NOMO-1 treated with dmso at 0.1 percent for 144 hours (cell line): ENCODE measurements at regions not wholly inside any gene's neighbourhood (a gene's known extent, or its start where the extent isn't known, plus 50 kb on each side); places are given as distances from the start of the nearest gene placed in this dataset.

ENCODE experiments used
- DNase-seq: peaks from one replicate; lab custom pipeline; 2025; ENCODE audit not compliant: unreplicated experiment; lab: John Stamatoyannopoulos, UW

DNA sequence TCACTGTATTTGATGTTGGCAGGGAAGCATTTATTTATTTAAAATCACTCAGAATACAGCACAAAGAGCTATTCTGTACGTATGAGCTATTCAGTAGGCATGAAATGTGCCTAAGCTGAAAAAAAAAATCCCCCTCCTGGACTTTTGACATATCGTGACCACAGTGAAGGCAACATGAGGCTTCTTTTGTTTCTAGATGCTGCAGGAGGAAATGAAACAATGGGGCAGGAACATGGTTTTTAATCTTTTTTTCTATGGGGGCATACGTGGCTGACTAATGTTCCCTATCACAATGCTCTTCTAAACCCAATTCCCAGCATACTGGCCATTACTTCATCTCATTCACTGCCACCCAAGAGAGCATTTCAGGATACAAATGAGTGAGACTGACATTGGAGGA is 191.0 kb upstream of the PMFBP1 start:
- no peak for DNase-seq

DNA sequence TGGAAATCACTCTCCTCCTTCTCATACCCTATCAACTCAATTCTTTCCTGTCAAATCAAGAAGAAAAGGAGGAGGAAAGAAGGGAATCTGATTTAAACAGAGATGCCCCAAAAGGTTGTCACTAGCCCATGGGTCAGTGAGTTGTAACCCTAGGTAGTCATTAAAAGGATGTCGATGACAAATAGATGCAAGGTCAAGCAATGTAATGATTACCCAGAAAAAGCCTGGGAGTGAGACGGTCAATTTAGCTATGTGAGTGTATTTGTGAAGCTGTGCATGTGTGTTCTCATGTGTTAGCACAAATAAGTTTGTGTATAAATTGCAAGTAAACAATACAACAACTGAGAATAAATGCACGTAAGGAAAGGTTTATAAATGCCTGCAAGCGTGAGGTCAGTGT is 190.5 kb upstream of the PMFBP1 start:
- DNase-seq, result no peak

DNA sequence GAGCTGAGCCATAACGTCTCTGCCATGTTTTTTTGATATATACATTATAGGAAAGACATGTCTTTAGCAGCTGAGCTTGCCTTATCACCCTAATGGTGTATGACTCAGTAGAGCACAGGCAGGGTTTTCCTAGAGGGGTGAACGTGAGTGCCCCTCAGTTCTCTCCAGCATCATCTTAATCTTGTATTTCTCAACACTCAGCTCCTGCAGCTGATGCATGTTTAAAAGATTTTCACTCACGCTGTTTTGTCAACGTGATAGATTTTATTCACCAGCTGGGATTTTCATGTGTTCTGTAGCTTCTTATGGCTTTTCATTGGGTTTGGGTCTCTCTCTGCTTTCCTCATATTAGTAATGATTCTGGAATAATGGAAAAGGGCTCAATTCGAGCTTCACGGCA is 186.0 kb upstream of the PMFBP1 start:
- DNase-seq, result no peak

DNA sequence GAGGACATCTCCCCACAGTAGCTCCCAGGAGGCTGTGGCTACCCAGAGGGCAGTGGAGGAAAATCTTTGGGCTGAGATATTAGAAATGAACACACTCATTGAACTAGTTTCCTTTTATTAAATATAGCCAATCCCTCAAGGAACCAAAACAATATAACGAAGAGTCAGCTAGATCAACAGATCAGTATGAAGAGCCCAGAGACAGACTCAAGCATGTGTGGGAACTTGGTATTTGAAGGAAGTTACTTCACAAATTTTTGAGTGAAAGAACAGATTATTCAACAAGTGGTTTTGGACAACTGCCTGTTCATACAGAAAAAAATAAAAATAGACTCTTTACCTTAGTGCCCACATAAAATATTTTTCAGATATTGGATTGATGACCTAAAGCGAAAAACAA is 183.6 kb upstream of the PMFBP1 start:
- DNase-seq, result no peak

DNA sequence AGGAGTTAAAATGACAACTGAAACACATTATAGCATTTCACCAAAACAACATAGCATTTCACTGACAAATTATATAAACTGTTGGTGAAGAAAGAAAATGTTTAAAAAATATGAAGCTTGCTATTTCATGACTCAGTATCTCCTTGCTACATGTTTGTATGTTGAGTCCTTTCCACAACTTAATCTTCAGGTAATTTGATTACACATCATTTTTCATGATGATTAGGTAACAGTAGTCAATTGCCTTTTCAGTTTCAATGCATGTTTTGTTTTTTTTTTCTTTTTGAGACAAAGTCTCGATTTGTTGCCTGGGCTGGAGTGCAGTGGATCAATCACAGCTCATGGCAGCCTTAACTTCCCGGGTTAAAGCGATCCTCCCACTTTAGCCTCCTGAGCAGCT is 177.8 kb upstream of the PMFBP1 start:
- DNase-seq, result no peak

DNA sequence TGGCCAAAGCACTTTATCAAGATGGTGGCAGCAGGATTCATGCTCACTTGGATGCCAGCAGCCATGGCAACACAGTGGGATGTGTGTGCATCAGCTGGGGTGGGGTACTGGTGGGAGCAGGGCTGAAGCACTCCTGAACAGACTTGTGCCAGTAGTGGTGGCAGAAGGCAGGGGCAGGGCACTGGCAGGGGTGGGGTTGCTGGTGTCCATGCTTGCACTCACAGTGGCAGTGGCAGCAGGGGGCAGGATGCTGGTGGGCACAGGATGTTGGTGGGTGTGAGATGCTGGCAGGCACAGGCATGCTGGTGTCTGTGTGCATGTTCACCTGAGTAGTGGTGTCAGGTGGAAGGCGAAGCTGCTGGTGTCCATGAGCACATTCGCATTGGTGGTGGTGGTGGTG is 161.0 kb upstream of the PMFBP1 start:
- no peak for DNase-seq

DNA sequence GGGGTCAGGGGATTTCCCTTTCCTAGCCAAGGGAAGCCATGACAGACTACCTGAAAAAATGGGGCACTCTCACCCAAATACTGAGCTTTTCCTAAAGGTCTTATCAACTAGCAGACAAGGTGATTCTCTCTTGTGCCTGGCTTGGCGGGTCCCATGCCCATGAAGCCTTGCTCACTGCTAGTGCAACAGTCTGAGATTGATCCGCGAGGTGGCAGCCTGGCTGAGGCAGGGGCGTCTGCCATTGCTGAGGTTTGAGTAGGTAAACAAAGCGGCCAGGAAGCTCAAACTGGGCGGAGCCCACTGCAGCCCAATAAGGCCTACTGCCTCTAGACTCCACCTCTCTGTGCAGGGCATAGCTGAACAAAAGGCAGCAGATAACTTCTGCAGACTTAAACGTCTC is 152.6 kb upstream of the PMFBP1 start:
- DNase-seq, result no peak

DNA sequence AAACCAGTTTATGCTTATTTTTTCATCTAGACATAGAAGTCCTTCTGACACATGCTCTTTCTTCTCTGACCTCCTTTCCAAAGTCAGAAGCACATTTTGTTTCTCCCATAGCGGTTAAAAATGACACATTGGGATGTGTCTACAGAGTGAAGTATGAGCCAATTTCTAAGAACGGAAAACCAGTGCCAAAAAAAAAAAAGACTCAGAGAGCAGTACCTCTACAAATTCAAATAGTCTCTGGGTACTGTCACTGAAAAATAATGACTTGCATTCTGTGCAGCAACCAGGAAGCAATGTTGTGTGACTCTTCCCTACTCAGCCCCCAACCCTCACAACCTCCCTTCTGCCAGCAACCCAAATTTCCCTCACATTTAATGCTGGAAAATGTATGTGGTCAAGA is 145.5 kb upstream of the PMFBP1 start:
- DNase-seq, result no peak

DNA sequence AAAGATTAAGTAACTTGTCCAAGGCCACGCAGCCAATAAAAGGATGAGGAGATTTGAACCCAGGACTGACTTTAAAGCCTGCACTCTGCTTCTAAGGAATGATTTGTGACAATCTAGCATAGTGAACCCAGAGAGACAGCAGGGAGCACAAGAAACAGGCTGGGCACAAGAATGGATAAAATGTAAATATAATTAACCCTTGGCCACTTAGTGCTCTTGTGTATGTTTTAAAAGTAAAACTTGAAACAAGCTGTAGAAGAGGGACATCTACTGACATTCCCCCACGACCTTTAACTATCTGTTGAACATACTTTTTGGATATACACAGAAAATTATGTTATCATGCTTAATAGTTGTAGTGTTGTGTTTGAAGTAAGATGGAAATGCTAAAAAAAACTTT is 141.9 kb upstream of the PMFBP1 start:
- no peak for DNase-seq

DNA sequence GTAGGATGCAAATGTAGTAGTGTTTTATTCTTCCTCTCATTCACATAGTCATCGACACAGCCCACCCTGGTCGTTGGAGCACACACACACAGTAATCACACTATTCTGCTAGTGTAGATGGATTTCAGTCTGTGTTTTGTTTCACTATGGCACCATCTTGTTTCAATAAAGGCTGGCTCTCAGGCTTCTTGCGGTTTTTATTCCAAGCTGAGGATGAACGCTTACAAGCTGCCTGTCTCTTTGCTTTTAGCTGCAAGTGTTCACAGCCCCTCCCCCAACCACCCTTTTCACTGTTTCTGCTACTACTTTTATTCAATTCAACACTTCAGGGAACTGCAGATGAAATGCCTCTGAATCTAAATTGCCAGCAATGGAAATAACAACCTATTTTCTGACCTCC is 140.9 kb upstream of the PMFBP1 start:
- DNase-seq, result no peak

DNA sequence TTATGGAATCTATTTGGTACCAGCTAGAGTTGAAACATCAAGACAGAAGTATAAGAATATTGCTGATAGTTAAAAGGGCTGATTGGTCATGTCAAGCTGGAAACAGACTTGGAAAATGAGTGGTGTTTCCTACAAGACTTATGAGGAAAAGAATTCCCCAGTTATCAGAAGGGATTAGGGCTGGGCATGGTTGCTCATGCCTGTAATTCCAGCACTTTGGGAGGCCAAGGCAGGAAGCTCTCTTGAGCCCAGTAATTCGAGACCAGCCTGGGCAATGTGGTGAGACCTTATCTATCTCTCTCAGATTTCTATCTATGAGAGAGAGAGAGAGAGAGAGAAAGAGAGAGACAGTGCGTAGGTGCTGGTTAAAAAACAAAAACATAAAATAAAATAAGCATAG is 139.5 kb upstream of the PMFBP1 start:
- DNase-seq, result no peak

DNA sequence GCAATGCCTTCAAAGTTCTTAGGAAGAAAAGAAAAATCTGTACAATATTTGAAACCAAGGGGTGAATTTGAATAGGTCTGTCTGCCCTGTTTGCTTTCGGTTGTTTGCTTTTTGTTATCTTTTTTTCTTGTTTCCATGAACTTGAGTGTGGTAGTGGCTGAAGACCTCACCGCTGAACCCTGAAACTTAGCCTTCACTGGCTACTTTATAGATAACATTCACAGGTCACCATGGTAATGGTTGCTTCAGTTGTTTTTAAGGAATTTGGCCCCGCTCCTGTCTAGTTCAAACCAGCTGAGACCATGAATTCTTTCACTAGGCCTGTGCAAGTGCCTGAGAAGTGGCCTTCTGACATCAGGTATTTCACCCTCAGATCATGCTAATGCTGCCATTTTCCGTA is 137.0 kb upstream of the PMFBP1 start:
- no peak for DNase-seq

DNA sequence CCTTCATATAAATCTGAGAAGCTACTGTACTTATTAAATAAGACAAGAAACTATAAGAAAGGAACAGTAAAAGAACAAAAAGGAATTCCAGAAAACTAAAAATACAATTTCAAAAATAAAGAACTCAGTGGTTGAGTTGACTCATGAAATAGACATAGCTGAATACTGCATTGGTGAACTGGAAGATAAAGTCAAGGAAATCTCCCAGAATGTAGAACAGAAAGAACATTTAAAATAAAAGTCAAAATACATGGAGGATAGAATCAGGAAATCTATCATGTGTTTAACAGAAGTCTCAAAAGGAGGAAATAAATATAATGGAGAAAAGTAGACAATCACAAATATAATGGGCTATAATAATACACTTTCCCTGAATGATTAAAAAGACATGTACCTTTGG is 136.4 kb upstream of the PMFBP1 start:
- DNase-seq, result no peak

DNA sequence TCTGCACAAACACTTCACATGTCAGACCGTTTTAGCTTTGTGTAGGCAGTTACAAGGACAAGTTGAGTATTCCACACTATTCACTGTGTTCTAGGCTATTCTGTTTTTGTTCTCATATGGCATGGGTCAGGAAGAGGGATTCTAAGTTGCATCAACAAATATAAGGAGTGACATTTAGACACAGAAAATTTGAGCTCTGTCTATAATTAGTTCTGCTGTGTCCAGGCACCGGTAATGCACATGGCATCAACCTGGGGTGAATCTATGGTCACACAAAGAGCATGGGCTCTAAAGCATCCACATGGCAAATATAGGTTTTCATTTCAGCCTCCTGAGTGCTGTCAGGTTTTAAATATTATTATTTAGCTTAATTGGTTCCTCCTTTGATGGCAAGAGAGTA is 130.4 kb upstream of the PMFBP1 start:
- no peak for DNase-seq

DNA sequence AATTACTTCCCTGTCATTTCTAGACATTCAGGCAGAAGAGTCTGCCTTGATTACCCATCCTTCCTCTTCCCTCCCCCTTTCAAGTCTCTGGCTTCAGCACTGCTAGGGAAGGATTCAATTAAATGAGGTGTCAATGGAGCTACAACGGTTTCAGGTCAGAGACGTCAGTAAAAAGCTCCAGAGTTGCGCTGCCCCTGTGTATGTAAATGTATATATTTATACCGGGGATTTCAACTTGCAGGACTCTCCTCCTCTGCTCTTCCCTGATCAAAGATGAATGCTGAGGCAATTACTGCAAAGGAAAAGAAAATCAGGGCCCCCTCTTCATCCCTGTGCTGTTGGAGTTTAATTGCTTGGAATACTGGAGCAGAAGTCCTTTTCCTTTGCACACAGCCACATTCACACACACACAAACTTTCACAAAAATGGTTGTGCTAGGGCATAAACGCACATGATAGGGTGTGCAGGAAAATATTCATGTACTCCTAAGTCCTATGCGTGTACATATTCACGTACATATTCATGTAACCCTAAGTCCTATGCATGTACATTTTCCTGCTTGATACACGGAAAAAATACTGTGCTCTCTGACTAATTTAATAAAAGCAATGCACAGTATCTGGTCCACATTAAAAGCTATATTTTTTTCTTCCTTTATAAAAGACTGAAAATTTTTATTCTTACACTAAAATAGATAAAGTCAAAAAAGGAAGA is 129.7 kb upstream of the PMFBP1 start:
- no peak for DNase-seq

DNA sequence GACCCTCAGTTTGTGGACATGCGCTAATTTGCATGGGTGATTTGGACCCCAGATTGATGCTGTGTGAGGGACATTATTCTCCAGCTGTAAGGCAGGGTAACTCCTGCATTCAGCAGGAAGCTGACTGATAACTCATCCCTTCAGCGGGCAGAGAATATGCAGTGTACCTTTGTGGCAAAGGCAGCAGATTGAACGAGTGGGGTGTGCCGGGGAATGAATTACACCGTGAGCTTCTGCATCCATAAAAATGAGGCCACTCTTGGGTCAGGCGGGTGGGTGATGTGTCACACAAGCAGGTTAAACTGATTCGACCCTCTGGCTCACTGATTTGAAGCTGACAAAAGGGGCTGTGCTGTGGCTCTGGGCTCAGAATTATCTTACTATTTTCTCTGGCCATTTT is 128.9 kb upstream of the PMFBP1 start:
- DNase-seq, result no peak

DNA sequence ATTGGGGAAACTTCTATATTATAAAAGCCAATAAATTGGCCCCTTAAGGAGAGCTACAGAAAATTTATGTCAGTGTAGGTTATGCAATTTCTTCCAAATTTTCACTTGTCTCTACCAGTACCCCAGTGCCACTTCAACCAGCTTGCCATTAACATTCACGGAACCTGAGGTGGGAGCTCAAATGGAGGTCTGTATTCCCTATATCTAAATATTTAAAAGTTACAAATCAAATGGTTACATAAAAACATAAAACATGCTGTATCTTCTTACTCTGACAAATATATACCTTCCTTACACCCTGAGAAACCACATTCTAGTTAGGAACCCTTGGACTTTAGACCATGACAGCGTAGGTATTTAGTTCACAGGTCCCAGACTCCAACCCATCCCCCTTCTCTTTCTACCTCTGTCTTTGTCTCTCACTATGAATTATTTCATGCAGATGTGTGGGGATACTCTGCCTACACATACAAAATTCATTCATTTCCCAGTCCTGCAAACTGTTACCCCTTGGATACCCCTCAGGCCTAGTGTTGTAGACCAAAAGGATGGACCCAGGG is 127.8 kb upstream of the PMFBP1 start:
- DNase-seq, result no peak

DNA sequence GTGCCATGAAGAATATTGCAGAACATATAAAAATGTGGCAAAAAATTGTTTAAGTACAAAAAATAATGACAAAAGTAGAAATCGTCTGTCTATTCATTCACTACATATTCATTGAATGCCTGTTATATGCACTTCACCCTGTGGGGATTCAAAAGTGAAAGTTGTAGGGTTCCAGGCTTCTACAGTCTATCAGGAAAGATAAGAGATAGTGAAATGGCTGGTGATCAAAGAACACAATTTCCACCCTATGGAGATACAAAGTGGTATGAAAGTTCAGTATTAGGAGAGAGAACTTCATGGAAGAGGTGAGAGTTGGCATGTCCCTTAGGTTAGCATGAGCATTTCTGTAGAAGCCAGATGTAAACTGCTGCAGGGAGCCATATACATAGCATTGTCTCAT is 127.0 kb upstream of the PMFBP1 start:
- no peak for DNase-seq

DNA sequence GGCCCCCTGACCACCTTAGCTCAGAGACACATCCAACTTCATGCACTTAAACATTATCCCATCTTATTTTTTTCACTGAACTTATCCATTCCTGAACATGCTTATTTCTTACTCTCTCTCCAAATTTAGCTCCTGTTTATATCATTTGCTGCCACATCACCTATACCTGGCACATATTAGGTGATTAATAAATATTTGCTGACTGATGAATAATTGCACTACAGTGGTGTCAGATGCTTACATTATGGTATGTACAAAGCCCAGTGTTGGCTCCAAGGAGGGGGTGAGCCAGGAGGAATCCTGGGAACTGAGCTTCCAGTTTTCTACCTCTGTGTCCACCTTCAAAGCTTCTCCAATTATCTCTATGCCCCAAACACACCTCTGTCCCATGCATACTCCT is 124.0 kb upstream of the PMFBP1 start:
- DNase-seq, result no peak

DNA sequence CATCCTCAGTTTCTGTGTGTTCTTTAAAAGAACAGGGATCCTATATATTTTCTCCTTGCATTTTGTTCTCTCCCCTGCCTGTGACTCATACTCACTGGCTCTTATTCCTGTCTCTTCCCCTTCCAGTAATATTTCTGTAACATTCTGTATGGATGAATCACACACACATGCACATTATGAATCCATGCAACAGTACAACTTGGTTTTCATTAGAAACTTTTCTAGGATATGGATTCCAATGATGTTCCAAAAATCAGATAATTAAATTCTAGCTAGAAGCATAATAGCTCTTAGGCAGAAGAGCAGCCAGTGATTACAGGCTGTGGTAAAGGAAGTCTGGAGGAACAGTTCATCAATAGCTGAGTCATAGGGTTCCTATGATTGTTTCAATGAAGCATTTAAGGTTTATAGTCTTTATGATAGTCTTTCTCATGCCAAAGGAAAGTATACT is 119.6 kb upstream of the PMFBP1 start:
- DNase-seq, result no peak

DNA sequence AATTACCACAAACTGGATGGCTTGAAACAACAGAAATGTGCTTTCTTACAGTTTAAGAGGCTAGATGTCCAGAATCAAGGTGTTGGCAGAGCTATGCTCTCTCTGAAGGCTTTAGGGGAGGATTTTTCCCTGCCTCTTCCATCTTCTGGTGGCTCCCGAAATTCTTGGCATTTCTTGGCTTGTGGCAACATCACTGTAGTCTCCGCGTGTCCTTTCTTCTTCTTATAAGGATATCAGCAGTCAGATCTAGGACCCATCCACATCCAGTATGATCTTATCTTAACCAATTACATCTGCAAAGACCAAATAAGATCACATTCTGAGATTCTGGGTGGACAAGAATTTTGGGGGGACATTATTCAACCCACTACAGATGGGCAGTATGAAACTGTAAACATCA is 119.2 kb upstream of the PMFBP1 start:
- DNase-seq, result no peak

DNA sequence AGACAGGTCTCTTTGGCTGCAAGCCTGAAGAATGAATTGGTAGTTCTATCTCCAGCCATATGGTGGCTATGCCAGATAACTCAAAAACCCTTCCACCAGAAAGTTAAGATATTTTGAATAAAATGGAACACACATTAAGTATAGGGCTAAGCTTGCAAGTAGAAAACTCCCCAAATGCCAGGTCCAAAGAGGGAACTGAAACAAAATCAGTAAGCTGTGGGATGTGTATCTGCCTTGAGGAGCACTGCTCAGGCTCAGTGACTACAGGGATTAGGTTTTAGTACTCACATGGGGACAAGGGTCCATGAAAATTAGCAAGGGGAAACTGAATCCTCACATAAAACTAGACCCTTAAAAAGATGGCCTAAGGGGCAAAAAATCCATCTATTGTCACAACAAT is 115.7 kb upstream of the PMFBP1 start:
- DNase-seq, result no peak

DNA sequence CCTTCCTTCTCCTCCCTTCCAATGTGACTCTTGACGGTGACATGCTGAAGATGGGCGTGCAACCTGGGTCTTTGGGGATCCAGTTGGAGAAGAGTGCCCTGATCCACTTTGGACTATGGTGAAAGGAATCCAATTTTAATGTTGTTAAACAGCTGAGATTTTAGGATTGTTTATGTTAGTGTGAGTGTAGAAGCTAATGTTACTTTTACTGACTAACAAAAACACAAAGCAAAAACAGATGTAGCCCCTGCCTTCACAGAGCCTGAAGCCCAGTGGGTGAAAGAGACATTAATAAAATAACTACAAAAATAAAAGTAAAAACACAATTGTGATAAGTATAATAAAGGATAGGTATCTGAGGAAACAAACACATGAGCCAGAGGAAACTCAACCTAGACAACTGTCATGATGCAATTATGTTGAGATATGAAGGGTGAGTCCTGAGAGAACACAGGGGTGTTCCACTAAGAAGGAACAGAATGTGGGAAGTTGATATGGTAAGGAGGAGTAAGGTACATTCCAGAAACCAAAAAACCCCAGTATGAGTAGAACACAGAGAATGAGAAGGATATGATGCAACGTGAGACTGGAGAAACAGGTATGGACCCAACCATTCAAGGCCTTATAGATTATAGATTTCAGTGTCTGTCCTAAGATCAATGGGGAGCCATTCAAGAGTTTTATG is 115.1 kb upstream of the PMFBP1 start:
- no peak for DNase-seq
